Esophagus squamous epithelium (tissue), 4 donors: ENCODE measurements at regions not wholly inside any gene's neighbourhood (a gene's known extent, or its start where the extent isn't known, plus 50 kb on each side); places are given as distances from the start of the nearest gene placed in this dataset.

Experiments
- CTCF ChIP-seq, 6 experiments: fragments of 450-650 bp in 4 of 6; fragments of 200-600 bp in 2 of 6; sonication (generic) in 2 of 6; IDR thresholded peaks; one replicate each; pipeline ENCODE4 v1.5.1; 2016 to 2019; ENCODE audit warnings: antibody characterized with exemption in 6 of 6, mild to moderate bottlenecking in 4 of 6, moderate library complexity in 4 of 6
- POLR2A ChIP-seq, 4 donors: fragments of 450-650 bp; IDR thresholded peaks; one replicate each; pipeline ENCODE4 v1.6.1; 2017; ENCODE audit warnings: antibody characterized with exemption in 4 of 4, mild to moderate bottlenecking in 4 of 4, moderate library complexity in 3 of 4

GRCh38 chr14:53881921-53882320 lies 74.7 kb downstream of the BMP4 start:
- no peak for TF ChIP-seq POLR2A (IDR thresholded peaks at IDR 0.05)
- no peak for TF ChIP-seq CTCF (IDR thresholded peaks at IDR 0.05)
